ENCODE measurements at regions not wholly inside any gene's neighbourhood (a gene's known extent, or its start where the extent isn't known, plus 50 kb on each side); places are given as distances from the start of the nearest gene placed in this dataset.

GRCh38 chr15:58286523-58286922 lies 145.3 kb upstream of the LIPC start:
- no peak for DNase-seq (ENCODE audit: low read depth in 1 of 2, low spot score in 1 of 2)
- Histone ChIP-seq H3K27ac (no peak overlapping the region), H3K27me3 (no peaks in the 10 kb centered on the region), H3K36me3 (no peaks in the 10 kb centered on the region), H3K4me1 (ENCODE audit: low read depth) (peaks cover 6% of the 10 kb centered on the region), H3K9me3 (ENCODE audit: low read depth) (no peaks in the 10 kb centered on the region), H3K4me3 (no peak overlapping the region)
- TF ChIP-seq CTCF (IDR thresholded peaks at IDR 0.05; ENCODE audit: low read depth, low read length) = no peak

GRCh38 chr15:58287891-58288290 lies 143.9 kb upstream of the LIPC start:
- Histone ChIP-seq H3K27me3 (no peaks in the 10 kb centered on the region), H3K9me3 (ENCODE audit: low read depth) (no peaks in the 10 kb centered on the region)
- no peak for TF ChIP-seq CTCF (IDR thresholded peaks at IDR 0.05; ENCODE audit: low read depth, low read length)

GRCh38 chr15:58288592-58288991 lies 143.2 kb upstream of the LIPC start:
- H3K9me3 ChIP-seq (ENCODE audit: low read depth) = no peaks in the 10 kb centered on the region

More at GRCh38 chr15:58287891-58288290, 143.9 kb upstream of the LIPC start:
- no peak for DNase-seq (ENCODE audit: low read depth in 1 of 2, low spot score in 1 of 2)
- H3K27ac ChIP-seq = no peak overlapping the region
- no peak overlapping the region for H3K4me3 ChIP-seq
- no peaks in the 10 kb centered on the region for H3K36me3 ChIP-seq
- no peaks in the 10 kb centered on the region for H3K4me1 ChIP-seq (ENCODE audit: low read depth)

GRCh38 chr15:58291848-58292247 lies 139.9 kb upstream of the LIPC start:
- TF ChIP-seq CTCF (IDR thresholded peaks at IDR 0.05; ENCODE audit: low read depth, low read length) = no peak
- Histone ChIP-seq H3K9me3 (ENCODE audit: low read depth) (no peaks in the 10 kb centered on the region), H3K27me3 (no peaks in the 10 kb centered on the region)

More at GRCh38 chr15:58288592-58288991, 143.2 kb upstream of the LIPC start:
- TF ChIP-seq CTCF (IDR thresholded peaks at IDR 0.05; ENCODE audit: low read depth, low read length) = no peak
- peak in 1 of 2 donors; percentile 7 for DNase-seq (ENCODE audit: low read depth in 1 of 2, low spot score in 1 of 2)
- Histone ChIP-seq H3K36me3 (no peaks in the 10 kb centered on the region), H3K4me1 (ENCODE audit: low read depth) (no peaks in the 10 kb centered on the region), H3K4me3 (no peak overlapping the region), H3K27ac (no peak overlapping the region), H3K27me3 (no peaks in the 10 kb centered on the region)

GRCh38 chr15:58292751-58293175 lies 139.0 kb upstream of the LIPC start:
- Histone ChIP-seq H3K4me1 (ENCODE audit: low read depth) (no peaks in the 10 kb centered on the region), H3K27ac (no peak overlapping the region), H3K27me3 (no peaks in the 10 kb centered on the region), H3K4me3 (no peak overlapping the region), H3K36me3 (no peaks in the 10 kb centered on the region), H3K9me3 (ENCODE audit: low read depth) (no peaks in the 10 kb centered on the region)
- peak in 1 of 2 donors; percentile 10 for DNase-seq (ENCODE audit: low read depth in 1 of 2, low spot score in 1 of 2)
- TF ChIP-seq CTCF (IDR thresholded peaks at IDR 0.05; ENCODE audit: low read depth, low read length) = no peak

More at GRCh38 chr15:58291848-58292247, 139.9 kb upstream of the LIPC start:
- Histone ChIP-seq H3K27ac (no peak overlapping the region), H3K36me3 (no peaks in the 10 kb centered on the region), H3K4me3 (no peak overlapping the region), H3K4me1 (ENCODE audit: low read depth) (no peaks in the 10 kb centered on the region)
- DNase-seq (ENCODE audit: low read depth in 1 of 2, low spot score in 1 of 2) = no peak

All from cardiac muscle cell (in vitro differentiated cells and primary cell).